Stromal cell of bone marrow (primary cell): ENCODE measurements at regions not wholly inside any gene's neighbourhood (a gene's known extent, or its start where the extent isn't known, plus 50 kb on each side); places are given as distances from the start of the nearest gene placed in this dataset.

Source experiments
- DNase-seq: peaks from one replicate; pipeline ENCODE4 v3.0.0-alpha.2; 2012; ENCODE audit warnings: low read depth

GRCh38 chr2:22753476-22753875 lies 631.5 kb upstream of the KLHL29 start:
- DNase-seq: no peak

- DNase-seq: no peak
These were observed 628.5 kb upstream of the KLHL29 start for GRCh38 chr2:22756276-22757043.

- DNase-seq: no peak
These were observed 615.5 kb upstream of the KLHL29 start for GRCh38 chr2:22769497-22769896.

GRCh38 chr2:22784566-22784965 lies 600.4 kb upstream of the KLHL29 start:
- no peak for DNase-seq

DNA sequence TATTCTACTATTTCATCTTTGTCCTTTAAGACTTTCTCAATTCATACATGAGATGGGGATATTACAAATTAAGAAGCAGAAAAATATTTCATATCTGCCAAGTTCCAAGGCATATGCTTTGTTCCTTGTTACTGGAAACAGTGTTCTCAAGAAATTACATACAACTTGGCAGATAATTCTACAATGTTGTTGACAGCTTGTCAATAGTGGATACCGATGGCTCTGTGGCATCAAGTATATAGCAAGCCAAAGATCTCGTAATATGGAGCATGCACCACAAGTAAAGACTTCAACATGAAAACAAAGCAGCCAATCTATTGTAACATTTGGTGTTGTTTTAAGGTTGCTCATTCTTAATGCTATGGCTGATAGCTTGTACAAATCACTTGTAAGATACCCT lies 598.2 kb upstream of the KLHL29 start:
- no peak for DNase-seq

GRCh38 chr2:22787745-22788144 lies 597.2 kb upstream of the KLHL29 start:
- no peak for DNase-seq

- DNase-seq: no peak
These were observed 596.1 kb upstream of the KLHL29 start for GRCh38 chr2:22788749-22789327.

DNA sequence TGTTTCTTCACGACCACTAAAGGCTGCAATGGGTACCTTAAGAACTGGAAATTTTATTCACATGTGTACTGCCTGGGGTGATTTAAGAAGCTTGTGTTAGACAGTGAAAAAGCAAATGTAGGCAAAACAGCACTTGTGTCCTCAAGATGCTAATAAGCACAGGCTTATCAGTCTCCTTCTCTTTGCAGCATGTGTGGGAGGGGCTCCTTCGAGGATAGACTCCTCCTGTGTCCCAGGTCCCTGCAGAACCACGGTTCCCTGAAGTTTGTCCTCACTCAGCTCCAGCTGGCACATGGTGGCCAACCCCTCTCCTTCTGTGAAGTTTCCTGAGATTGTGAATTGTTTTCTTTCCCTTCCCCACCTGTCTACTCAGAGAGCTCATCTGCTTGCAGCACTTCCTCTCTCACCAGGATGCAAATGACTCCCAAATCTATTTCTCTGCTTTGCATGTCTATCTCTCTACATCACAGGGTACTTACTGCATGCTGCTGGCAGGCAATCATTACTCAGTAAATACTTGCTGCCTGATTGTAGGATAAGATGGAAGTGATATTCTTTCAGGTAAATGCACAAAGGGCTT lies 589.6 kb upstream of the KLHL29 start:
- DNase-seq: no peak

GRCh38 chr2:22798386-22798785 lies 586.6 kb upstream of the KLHL29 start:
- DNase-seq: no peak

DNA sequence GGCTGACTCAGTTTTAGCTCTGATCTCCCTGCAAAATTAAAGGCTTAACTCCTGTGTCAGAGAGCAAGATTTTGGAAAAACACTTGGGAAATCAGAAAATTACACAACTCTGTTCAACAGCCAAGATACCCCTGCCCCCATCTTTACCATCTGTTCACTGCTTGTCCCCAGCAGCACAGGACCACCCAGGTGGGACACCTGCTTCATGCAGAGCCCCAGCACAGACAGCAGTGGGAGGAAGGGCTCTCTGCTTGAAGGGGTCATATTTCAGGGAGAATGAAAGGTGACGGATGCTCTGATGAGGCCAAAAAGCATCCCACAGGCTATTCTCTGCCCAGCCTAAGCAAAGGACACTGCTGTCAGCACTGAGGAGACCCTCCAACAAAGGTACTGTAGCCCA lies 584.6 kb upstream of the KLHL29 start:
- no peak for DNase-seq

DNA sequence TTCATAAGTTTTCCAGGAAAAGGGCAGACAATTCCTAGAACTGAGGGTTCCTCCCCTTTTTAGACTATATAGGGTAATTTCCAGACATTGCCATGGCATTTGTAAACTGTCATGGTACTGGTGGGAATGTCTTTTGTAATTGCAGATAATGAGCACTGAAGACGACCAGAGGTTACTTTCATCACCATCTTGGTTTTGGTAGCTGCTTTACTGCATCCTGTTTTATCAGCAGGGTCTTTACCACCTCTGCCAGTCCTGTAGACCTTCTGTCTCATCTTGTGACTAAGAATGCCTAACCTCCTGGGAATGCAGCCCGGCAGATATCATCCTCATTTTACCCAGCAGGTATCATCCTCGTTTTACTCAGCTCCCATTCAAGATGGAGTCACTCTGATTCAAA lies 583.9 kb upstream of the KLHL29 start:
- DNase-seq: no peak

DNA sequence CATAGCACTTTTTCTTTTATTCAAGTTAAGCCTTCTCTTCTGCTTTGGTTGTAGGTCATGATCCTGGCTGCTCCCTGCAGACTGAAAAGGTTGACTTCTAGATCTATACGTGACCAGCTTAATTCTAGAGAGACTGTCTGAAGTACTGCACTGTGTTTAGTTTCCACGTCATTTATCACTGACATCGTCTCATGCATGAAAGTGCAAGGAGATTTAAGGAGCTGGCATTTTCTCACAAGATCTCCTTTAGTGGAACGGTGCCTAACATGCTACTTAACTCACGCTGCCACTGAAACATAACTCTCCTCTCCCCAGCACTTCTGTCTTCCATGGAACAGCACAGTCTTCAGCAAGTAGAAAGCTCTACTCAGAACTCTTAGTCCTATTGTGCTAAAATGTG lies 583.0 kb upstream of the KLHL29 start:
- DNase-seq: no peak

DNA sequence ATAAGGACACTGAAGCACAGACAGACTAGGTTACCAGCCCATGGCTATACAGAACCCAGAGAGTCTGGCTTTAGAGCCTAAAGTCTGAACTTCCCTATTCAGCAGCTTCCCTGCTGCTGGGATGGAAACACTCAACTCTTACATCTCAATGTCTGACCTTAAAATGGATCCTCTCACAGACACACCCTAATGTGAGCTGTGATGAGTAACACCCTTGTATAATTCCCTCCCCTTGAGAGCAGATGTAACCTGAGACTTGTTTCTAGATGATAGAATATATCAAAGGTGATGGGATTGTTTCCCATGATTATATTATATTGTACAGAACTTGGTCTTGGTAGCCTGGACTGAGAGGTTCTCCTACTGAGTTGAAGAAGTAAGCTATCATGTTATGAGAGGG lies 577.1 kb upstream of the KLHL29 start:
- no peak for DNase-seq

DNA sequence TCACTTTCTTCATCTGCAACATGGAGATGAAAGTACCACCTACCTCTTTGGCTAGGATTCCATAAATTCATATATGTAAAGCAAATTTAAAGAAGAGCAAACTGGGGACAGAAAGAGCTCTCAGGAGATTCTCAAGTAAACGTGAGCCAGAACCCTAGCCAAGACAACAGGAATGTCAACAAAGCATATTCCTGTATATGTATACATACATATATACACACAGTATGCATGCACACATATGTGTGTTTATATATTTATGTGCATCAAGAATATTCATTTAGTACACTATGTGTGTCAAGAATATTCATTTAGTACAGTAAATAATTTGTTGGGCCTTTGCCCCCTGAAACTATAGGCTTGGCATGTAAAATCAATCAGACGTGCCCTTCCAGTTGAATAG lies 574.4 kb upstream of the KLHL29 start:
- no peak for DNase-seq

DNA sequence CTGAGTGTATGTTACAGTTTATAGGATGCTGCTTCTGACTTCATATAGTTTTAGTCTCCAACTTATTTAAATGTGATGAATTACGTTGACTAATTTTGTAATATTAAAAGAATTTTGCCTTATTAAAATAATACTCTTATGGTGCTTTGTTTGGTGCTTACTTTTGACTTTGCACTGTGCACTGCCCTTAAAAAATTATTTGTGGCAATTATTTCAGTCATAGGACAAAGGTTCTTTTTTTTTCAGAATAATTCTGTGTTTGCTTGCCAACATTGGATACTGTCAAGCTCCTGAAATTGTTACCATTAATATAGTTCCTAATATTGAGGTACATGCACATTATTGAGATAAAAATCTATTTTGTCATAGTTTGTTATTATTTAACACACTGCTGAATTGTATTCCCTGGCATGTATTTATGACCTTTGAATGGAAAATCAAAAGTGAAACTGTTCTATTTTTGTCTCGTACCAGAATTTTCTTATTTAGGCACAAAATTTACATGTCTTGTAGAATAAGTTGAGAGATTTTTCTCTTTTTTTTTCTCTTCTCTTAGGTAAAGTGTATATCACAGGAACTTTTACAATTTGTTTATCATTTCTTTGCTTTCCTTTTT lies 572.8 kb upstream of the KLHL29 start:
- DNase-seq: no peak

- peak; percentile 22 for DNase-seq
These were observed 567.8 kb upstream of the KLHL29 start for GRCh38 chr2:22817197-22817596.

GRCh38 chr2:22821458-22821857 lies 563.5 kb upstream of the KLHL29 start:
- no peak for DNase-seq

GRCh38 chr2:22822835-22823234 lies 562.1 kb upstream of the KLHL29 start:
- DNase-seq: no peak

DNA sequence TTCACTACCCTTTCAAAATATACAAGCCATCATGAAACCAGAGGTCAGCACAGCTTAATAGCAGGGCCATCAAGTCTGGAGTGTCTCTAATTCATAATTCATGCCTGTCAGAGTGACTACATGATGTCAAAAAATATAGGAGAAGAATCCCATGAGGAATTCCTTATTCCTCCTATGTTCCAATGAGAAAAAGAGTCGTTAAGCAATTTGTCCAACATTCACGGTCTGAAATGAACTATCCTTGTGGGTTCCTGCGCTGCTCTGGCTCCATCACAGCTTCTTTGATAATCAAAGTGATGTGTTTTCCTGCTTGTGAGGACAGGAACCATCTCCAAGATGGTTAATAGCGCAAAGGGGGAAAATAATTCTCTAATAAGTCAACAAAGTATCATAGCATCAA lies 560.4 kb upstream of the KLHL29 start:
- no peak for DNase-seq

- DNase-seq: no peak
These were observed 558.3 kb upstream of the KLHL29 start for GRCh38 chr2:22826703-22827102.

GRCh38 chr2:22829791-22830190 lies 555.2 kb upstream of the KLHL29 start:
- no peak for DNase-seq

- no peak for DNase-seq
These were observed 552.8 kb upstream of the KLHL29 start for GRCh38 chr2:22832196-22832595.

DNA sequence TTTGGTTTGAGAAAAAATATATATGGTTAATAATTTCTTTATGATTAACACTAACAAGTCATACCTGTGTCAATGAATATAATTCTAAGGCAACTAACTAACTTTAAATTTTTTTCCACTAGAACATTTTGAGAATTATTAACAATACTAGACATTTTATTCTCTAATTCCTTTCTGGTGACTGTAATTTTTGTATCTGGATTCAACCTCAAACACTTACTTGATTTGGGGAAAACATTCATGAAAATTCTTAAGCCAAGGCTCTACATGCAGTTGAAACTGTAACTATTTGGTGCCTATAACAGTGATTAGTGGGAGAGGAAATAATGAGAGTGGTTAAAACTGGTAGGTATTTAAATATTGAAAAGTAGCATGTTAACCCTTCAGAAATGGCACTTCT lies 546.5 kb upstream of the KLHL29 start:
- DNase-seq: no peak
